Skeletal muscle cell (primary cell): ENCODE measurements at regions not wholly inside any gene's neighbourhood (a gene's known extent, or its start where the extent isn't known, plus 50 kb on each side); places are given as distances from the start of the nearest gene placed in this dataset.
"Not testable (repeated sequence)": the region's sequence is repeated elsewhere in the genome, so short reads cannot be mapped to it uniquely, and the experiment has no call there.

Source experiments
- DNase-seq: peaks from one replicate; pipeline ENCODE4 v3.0.0-alpha.2; 2010; ENCODE audit warnings: low read depth
- H3K4me3 ChIP-seq: 2 replicates; pipeline ENCODE4 v1.5.1; 2011; ENCODE audit warnings: low read depth, mild to moderate bottlenecking, control low read depth, low read length, moderate library complexity

DNA sequence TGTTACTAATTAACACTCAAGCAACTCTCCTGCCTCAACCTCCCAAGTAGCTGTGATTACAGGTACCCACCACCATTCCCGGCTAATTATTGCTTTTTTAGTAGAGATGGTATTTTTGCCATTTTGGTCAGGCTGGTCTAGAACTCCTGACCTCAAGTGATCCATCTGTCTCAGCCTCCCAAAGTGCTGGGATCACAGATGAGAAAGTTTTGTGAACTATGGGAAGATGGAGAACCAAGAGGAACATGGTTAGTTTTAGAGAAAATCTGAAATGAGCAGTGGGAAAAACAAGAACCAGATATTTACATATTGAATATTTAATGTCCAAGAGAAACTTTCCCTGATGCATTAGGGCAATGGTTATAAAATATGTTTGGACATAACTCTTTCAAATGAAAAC, 863.6 kb upstream of the MIR17HG start:
- no peak for DNase-seq
- H3K4me3 ChIP-seq, result no peak overlapping the region

DNA sequence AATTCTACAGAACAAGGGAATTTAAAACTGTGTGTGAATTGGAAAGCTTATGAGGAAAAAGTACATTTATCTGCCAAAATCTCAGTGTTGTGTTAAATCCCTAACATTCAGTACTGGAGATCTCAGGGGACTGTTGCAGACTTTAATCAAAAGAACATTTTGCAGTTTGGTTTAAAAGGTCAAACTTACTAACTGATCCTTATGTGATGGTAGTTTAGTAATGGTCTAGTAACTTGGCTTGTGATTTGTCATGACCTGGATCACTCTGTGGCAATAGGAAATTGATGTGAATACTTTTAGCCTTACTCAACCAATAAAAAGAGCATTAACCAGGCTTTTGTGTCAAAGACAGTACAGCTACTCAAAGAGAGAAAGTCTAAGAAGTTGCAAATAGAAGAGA, 862.1 kb upstream of the MIR17HG start:
- DNase-seq, result peak; percentile 92
- no peak overlapping the region for H3K4me3 ChIP-seq

DNA sequence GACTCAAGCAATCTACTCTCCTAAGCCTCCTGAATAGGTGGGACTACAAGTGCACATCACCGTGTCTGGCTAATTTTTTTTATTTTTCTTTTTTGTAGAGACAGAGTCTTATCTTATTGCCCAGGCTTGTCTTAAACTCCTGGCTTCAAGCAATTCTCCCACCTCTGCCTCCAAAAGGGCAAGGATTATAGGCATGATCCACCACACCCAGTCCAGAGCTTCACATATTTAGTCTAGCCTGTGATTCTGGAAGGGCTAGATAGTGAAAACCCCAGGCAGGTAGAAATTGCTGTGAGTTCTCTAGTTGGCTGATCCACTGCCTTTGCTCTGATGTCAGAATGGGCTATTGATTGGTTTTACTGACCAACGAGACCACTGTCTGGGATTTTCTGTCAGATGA, 854.6 kb upstream of the MIR17HG start:
- DNase-seq, result no peak
- no peak overlapping the region for H3K4me3 ChIP-seq

DNA sequence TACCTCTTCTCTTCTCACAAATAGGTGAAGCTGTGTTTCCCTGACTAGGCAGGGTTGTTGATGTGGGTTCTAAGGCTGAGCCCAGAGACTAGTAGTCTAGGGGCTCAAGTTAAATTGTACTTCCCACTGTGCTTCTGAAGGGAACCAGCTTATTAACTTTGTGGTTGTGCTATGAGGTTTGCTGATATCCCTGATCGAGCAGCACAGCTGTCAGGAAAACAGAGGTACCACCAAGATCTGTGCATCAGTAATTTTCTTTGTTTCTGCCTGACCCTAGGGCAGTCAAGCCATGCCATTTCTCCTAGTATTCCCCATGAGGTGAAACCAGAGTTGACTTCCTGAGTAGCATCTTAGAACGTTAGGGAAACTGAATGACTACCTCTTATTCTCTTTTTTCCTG, 853.8 kb upstream of the MIR17HG start:
- H3K4me3 ChIP-seq, result no peak overlapping the region
- no peak for DNase-seq

DNA sequence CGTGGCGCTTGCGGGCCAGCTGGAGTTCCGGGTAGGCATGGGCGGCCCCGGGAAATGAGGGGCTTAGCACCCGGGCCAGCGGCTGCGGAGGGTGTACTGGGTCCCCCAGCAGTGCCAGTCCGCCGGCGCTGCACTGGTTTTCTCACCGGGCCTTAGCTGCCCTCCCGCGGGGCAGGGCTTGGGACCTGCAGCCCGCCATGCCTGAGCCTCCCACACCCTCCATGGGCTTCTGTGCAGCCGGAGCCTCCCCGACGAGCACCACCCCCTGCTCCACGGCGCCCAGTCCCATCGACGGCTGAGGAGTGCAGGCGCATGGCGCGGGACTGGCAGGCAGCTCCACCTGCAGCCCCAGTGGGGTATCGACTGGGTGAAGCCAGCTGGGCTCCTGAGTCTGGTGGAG, 852.6 kb upstream of the MIR17HG start:
- not testable (repeated sequence) for DNase-seq, H3K4me3 ChIP-seq

DNA sequence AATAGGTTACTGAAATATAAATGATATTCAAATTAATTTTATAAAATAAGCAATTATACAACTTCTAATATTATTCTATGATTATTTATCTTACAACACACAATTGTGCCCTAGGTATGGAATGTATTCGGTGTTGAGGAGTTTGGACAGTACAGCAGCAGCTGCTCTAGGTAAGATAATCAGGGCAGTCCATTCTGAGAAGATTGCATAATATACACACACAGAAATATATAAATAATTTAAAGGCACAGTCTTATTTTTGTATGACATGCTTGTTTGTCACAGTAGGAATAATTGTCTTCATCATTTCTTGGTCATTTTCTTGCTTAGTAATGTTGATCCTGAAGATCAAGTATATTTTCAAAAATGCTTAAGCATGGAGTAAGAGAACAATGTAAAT, 849.4 kb upstream of the MIR17HG start:
- no peak overlapping the region for H3K4me3 ChIP-seq
- DNase-seq, result no peak

DNA sequence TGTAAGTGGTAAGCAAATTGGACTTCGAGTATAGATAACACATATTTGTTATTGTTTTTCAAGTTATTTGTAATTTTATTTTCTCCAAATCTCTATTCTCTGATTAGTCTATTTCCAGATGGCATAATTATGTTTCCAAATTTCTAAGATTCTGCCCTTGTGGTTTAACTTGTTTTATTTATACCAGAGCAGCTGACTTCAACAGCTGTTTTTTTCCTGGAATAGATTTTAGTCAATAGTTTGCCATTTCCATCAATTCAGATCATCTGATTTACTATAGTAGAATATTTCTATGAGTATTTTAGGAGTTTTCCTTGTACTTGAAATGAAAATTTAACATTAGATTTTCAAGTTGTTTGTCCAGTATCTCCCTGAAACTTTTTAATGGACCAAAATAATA, 848.7 kb upstream of the MIR17HG start:
- no peak for DNase-seq
- no peak overlapping the region for H3K4me3 ChIP-seq

DNA sequence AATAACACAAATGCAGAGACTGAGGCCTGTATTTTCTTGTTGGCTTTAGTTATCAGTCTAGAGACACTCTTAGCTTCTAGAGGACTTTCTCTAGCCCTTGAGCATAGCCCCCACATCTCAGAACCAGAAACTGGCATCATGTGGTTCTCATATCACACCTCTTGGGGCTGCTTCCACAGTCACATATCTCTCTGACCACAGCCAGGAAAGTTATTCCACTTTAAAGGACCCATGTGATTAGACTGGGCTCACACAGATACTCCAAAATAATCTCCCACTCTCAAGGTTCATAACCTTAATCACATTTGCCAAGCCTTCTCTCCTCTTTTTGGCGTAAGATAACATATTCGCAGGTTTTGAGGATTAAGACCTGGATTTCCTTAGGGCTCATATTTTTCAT, 846.9 kb upstream of the MIR17HG start:
- no peak overlapping the region for H3K4me3 ChIP-seq
- DNase-seq, result no peak

DNA sequence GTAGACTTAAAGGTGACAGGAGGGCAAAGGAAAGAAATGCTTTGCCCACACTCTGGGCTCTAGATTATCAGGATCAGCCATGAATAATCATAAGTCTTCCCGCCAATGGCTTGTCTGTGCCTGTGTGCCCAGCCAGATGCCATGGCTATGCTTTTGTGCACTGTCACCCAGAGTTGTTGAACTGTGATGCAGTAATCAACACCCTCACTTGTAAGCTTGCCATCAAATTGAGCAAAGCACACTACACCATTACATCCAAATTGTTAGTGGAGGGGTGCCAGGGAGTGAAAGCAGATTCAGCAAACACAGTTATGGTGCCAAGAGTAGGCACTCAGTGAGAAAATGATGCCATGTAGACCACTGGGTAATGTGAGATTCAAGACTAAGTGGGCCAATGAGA, 845.3 kb upstream of the MIR17HG start:
- no peak overlapping the region for H3K4me3 ChIP-seq
- no peak for DNase-seq

DNA sequence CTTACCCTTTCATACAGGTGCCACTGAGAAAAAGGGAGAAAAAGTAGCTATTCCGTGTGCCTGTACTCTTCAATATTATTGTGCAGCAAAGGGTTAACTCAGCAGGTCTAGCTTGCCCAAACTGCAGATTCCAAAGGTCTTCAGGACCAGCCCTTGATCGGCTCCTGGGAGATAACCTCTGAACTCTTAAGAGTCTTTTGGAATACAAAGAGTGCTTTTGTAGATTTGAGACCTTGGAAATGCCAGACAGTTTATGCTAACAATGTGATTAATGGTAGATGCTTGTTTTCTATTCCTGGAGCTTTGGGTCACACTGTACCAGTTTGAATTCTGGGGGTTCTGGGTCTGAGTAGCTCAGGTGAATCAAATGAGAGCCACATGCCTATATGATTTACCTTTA, 844.7 kb upstream of the MIR17HG start:
- H3K4me3 ChIP-seq, result no peak overlapping the region
- no peak for DNase-seq

DNA sequence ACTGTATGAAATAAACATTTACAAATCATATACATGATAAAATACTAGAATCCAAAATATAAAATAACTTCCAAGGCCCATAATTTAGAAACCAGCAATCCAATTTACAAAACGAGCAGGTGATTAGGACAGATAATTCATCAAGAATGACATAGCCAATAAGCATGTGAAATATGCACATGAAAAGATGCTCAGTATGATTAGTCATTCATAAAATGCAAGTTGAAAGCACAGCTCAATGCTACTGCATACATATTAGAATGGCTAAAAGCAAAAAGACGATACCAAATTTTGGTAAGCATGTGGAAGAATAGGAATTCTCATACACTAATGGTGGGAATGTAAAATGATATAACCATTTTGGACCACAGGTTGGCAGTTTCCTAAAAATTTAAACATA, 837.2 kb upstream of the MIR17HG start:
- no peak for DNase-seq
- no peak overlapping the region for H3K4me3 ChIP-seq

DNA sequence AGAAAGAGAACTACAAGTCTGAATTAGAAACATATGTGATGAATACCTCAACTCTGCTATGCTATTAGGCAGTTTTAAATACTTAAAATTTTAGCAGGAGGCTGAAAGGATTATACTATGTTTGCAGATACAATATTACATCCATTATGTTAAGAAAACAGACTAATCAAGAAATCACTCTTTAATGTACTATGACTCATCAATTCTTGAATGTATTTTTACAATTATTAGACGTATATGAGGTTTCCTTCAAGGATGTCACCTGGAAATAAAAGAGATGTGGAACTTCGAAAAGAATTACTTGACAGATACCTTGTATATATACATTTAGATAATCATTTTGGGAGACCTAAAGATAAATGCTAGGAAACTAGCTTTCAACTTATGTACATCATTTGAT, 835.6 kb upstream of the MIR17HG start:
- no peak overlapping the region for H3K4me3 ChIP-seq
- DNase-seq, result no peak

DNA sequence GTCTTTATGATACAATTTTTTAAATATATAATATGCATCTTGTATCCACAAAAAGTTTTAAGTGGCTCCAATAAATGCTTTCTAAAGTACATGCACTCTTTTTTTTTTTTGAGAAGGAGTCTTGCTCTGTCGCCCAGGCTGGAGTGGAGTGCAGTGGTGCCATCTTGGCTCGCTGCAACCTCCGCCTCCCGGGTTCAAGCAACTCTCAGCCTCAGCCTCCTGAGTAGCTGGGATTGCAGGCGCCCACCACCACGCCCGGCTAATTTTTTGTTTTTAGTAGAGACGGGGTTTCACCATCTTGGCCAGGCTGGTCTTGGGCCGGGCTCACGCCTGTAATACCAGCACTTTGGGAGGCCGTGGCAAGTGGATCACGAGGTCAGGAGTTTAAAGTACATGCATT, 832.8 kb upstream of the MIR17HG start:
- not testable (repeated sequence) for DNase-seq, H3K4me3 ChIP-seq

DNA sequence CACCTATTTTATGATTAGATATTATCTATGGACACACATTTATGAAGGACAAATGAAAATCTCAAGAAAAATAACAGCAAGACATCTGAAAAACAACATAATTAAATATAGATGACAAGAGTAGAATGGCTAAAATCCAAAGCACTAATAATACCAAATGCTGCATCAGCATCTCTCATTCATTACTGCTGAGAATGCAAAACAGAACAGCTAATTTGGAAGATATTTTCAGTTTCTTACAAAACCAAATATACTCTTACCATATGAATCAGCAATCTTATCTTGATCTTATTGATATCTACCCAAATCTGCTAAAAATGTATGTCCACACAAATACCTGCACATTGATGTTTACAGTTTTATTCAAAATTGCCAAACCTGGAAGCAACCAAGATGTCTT, 829.1 kb upstream of the MIR17HG start:
- no peak overlapping the region for H3K4me3 ChIP-seq
- no peak for DNase-seq

DNA sequence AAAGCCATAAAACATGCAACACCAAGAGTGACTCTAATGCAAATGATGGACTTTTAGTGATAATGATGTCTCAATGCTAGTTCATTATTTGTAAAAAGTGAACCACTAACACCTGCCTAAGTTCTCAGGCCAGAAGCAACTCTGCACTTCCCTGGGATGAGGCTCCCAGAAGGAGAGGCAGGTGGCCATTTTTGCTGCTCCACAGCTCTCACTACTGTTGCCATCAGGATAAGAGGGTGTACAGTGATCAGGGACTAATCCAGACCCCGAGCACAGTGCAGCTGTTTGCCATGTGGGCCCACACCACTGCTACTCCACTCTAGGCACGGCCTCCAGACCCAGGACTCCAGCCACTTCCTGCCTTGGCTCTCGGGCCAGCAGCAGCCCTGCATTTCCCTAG, 828.3 kb upstream of the MIR17HG start:
- DNase-seq, result no peak
- no peak overlapping the region for H3K4me3 ChIP-seq

DNA sequence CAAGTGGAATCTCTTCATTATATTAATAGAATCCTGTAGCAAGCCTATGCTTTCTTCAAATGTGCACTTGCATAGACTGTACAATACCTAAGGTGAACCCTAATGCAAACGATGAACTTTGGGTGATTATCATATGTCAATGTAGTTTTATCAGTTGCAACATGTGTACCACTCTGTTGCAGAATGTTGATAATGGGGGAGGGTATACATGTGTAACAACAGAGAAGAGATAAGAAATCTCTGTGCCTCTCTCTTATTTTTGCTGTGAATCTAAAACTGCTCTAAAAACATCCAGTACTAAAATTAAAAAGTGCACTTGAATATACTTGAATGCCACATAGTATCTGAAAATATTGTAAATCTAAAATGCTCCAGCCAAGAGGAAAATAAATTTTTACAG, 820.8 kb upstream of the MIR17HG start:
- no peak overlapping the region for H3K4me3 ChIP-seq
- no peak for DNase-seq

DNA sequence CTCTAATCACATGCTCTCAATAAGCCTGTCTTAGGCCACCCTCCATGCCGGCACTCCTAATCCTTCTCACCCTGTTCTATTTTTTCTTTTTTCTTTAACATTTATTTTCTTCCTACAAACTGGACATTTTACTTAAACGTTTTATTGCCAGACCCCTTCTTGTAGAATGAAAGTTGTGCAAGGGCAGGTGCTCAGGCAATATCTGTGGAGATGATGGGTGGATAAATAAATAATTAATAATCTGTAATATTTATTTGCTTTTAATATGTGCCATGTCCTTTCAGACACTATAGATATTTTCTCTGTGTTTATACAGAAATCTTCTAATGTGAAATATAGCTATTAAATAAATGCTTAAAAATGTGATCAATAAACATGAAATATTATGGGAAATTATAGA, 815.7 kb upstream of the MIR17HG start:
- no peak overlapping the region for H3K4me3 ChIP-seq
- DNase-seq, result no peak

DNA sequence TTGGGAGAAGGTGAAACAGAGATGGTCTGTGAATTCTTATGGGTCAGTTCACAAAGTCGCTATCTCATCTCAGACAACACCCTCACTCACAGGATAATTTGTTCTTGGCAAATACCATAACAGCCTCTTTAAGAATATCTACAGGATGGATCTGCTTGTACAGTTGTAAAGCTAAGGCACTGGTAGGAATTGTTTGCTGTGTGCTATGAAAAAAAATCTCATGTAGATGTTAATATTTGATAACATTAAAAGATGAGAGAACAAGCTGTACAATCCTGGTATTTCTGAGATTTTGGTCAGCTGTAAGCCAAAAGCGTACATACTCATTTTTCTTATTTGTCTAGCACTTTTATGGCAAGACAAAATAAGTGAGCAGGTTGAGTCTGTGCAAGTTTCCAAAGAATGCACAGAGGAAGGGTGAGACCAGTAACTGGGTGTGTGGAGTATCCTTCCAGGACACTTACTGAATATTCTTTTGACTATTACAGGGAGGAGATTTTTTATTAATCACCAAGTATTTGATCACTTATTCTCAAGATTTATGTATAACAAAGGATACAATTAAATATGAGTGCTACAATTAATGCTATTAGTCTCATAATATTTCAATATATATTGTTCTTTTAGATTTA, 814.5 kb upstream of the MIR17HG start:
- no peak for DNase-seq
- no peak overlapping the region for H3K4me3 ChIP-seq

DNA sequence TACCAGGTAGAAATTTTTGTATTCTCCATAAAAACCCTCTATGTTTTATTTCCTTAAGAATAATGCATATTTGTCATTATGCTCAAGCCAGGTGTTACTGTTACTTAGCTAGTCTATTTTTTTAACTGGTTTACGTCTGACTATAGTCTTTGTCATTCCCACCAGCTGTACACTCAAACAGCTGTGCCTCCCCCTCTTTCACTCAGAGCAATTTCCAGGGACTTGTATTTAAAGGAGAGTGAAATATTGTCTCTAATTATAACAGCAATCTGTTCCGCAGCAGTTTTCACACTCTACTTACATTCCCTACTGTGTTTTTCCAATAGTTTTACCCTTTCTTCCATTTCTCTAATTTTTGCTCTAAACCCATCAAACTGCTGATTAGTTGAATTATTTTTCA, 813.6 kb upstream of the MIR17HG start:
- no peak overlapping the region for H3K4me3 ChIP-seq
- peak; percentile 13 for DNase-seq

DNA sequence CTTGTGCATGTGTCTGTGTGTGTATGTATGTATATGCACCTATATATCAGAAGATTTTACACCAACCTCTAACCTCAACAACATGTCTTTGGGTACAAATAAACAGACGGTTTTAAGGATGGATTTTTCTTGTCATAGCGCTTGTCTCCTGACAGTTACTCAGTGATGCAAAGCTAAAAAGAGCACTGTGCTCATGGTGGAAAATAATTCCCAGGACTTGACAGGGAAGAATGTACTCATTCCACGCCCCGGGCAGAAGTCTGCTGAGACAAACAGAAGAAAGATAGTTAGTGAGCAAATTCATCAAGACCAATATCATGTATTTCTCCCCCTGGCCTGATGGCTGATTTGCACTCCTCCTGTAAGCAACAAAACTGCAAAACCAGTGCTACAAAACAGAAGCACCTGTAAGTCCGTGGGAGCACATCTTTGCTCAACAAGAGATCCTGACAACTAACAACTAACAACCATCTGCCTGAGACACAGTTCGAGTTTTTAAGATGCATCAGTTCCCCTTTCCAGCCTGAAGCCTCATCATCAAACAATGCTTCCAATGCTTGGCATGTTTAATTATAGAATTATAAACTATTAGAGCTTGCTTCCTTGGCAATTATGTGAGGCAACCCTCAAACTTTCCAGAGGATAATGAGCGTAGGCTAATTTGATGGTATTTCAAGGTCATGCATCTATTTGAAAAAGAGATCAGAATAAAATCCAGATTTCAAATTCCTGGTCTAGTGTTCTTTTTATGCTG, 812.7 kb upstream of the MIR17HG start:
- DNase-seq, result no peak

DNA sequence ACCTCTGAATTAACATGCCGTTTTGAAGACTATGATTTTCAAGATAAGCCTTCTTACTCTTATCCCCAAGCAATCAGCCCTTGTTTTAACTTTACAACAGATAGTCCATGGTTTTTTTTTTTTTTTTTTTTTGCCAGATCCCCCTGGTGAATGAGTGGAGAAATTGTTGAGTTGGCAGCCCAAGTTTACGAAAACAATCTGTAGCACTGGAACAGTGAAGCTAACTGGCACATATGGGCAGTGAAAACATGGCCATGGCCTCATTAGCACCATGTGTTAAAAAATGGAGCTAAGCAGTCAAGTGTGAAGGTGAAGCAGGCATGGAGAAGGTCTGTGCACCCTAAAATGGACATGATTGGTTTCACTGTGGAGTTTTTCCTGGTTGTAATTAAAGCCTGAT, 812.1 kb upstream of the MIR17HG start:
- H3K4me3 ChIP-seq, result no peak overlapping the region
- DNase-seq, result no peak

More for the DNA sequence above, 812.7 kb upstream of the MIR17HG start:
- H3K4me3 ChIP-seq, result no peak overlapping the region
